Brain microvascular endothelial cell (primary cell): ENCODE measurements at regions not wholly inside any gene's neighbourhood (a gene's known extent, or its start where the extent isn't known, plus 50 kb on each side); places are given as distances from the start of the nearest gene placed in this dataset.
A peak's percentile ranks its signal among the peaks of the same experiment; 100 is the strongest.
"Not testable (repeated sequence)": the region's sequence is repeated elsewhere in the genome, so short reads cannot be mapped to it uniquely, and the experiment has no call there.

ENCODE experiments used
- DNase-seq: peaks from one replicate; pipeline ENCODE4 v3.0.0-alpha.2; 2020
- H3K27ac ChIP-seq: fragments of 250-450 bp; sonication (Bioruptor Pico); 2 replicates; pipeline ENCODE4 v1.5.1; 2020; ENCODE audit warnings: mild to moderate bottlenecking, moderate library complexity
- H3K27me3 ChIP-seq: fragments of 250-450 bp; sonication (Bioruptor Pico); replicated peaks from 2 replicates; pipeline ENCODE4 v1.5.1; 2020; ENCODE audit warnings: mild to moderate bottlenecking
- H3K36me3 ChIP-seq: fragments of 250-450 bp; sonication (Bioruptor Pico); replicated peaks from 2 replicates; pipeline ENCODE4 v1.5.1; 2020; ENCODE audit warnings: mild to moderate bottlenecking
- H3K4me3 ChIP-seq: 2 replicates; pipeline ENCODE4 v1.5.1; 2011; ENCODE audit warnings: low read depth, mild to moderate bottlenecking, control low read depth, low read length, moderate library complexity
- in situ Hi-C: cut with HindIII; loops from 2 replicates; pipeline ENCODE4 v1.10.0; 2017; ENCODE audit warnings: low sequenced_read_pairs, low pct_ligation_motif_present
- TF ChIP-seq, protein P1 (sequence below): IDR thresholded peaks from 2 replicates; pipeline ENCODE4 v1.5.1; 2011; ENCODE audit warnings: low read depth, mild to moderate bottlenecking, moderate library complexity, low read length, control low read depth, inconsistent platforms; ENCODE audit errors: missing control alignments

DNA sequence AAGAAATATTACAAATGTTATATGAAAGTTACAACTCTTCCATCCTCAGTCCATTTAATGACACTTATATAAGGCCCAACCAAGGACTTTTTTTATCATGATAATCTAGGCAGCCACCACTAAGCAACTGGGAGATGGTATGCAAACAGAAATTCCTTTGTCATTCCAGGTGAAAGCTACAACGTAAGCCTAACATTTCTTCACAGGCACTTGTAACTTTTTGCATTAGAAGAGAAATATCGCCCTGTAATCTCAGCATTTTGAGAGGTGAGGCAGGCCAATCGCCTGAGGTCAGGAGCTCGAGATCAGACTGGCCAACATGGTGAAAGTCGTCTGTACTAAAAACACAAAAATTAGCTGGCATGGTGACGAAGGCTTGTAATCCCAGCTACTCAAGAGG lies 581.2 kb upstream of the SLC8A1 start:
- Histone ChIP-seq H3K4me3 (no peak overlapping the region), H3K27me3 (no peaks in the 10 kb centered on the region), H3K36me3 (no peaks in the 10 kb centered on the region), H3K27ac (no peak overlapping the region)
- DNase-seq = no peak
- in situ Hi-C loops = no loop called here
- TF ChIP-seq, protein P1, sequence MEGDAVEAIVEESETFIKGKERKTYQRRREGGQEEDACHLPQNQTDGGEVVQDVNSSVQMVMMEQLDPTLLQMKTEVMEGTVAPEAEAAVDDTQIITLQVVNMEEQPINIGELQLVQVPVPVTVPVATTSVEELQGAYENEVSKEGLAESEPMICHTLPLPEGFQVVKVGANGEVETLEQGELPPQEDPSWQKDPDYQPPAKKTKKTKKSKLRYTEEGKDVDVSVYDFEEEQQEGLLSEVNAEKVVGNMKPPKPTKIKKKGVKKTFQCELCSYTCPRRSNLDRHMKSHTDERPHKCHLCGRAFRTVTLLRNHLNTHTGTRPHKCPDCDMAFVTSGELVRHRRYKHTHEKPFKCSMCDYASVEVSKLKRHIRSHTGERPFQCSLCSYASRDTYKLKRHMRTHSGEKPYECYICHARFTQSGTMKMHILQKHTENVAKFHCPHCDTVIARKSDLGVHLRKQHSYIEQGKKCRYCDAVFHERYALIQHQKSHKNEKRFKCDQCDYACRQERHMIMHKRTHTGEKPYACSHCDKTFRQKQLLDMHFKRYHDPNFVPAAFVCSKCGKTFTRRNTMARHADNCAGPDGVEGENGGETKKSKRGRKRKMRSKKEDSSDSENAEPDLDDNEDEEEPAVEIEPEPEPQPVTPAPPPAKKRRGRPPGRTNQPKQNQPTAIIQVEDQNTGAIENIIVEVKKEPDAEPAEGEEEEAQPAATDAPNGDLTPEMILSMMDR = no peak

GRCh38 chr2:41038408-41038807 lies 586.5 kb upstream of the SLC8A1 start:
- TF ChIP-seq, protein P1 = no peak
- Histone ChIP-seq H3K4me3 (no peak overlapping the region), H3K36me3 (no peaks in the 10 kb centered on the region), H3K27ac (no peak overlapping the region), H3K27me3 (no peaks in the 10 kb centered on the region)
- DNase-seq = peak; percentile 66
- in situ Hi-C loops = no loop called here

DNA sequence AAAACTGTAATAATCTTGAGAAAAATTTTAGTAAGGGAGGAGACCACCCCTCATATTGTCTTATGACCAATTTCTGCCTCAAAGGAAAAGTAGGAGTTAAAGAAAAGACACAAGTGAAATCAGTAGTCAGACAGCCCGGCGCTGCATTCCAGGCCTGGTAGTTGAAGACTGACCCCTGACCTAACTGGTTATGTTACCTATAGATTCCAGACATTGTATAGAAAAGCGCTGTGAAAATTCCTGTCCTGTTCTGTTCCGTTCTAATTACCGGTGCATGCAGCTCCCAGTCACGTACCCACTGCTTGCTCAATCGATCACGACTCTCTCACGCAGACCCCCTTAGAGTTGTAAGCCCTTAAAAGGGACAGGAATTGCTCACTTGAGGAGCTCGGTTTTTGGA lies 587.9 kb upstream of the SLC8A1 start:
- in situ Hi-C loops, H3K4me3 ChIP-seq, H3K27me3 ChIP-seq, H3K27ac ChIP-seq, H3K36me3 ChIP-seq, DNase-seq: not testable (repeated sequence)

DNA sequence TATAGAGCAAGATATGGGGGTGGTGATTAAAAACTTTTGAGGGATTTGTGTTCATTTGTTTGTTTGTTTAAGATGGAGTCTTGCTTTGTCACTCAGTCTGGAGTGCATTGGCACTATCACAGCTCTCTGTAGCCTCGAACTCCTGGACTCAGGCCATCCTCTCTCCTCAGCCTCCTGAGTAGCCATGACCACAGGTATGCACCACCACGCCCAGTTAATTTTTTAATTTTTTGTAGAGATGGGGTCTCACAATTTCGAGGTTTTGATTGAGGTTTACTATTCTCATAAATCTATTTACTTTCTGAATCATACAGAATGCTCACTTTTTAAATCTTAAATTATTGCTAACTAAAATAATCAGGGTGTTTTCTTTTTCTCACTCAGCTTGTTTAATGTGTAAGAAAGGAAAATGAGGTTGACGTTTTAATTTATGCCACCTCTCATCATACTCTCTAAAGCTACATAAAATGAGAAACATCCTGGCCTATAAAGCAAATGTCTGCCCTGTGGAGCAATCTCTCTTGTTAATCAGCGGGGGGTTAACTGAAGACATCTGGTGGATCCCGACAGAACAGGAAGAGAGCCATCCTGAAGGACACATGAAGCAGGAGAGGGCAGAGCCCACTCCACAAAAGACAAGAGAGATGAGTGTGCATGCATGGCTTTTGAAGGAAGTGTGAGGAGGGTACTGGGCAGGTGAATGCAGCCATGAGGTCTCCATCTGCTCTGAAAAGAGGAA lies 589.1 kb upstream of the SLC8A1 start:
- no peak for DNase-seq
- no peaks in the 10 kb centered on the region for H3K36me3 ChIP-seq
- TF ChIP-seq, protein P1 = no peak
- H3K27ac ChIP-seq = no peak overlapping the region
- in situ Hi-C loops = no loop called here
- no peaks in the 10 kb centered on the region for H3K27me3 ChIP-seq
- H3K4me3 ChIP-seq = no peak overlapping the region

DNA sequence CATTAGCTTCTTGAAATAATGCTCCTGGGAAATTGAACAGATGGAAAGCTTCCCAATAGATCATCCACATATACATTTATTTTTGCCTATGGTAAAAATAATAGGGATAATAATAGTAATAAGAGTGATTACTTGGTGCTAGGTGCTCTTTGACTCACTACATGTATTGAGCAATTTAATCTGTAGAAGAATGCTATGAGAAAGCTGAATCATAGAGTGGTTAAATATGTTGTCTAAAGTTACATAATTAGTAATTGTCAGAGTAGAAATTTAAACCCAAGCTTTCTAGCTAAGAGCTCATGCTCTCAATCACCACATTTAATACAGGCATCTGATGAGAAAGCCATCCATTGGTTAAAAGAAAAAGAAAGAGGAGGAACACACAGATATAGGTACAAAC lies 590.5 kb upstream of the SLC8A1 start:
- H3K27ac ChIP-seq = no peak overlapping the region
- in situ Hi-C loops = no loop called here
- no peaks in the 10 kb centered on the region for H3K27me3 ChIP-seq
- TF ChIP-seq, protein P1 = no peak
- H3K4me3 ChIP-seq = no peak overlapping the region
- no peaks in the 10 kb centered on the region for H3K36me3 ChIP-seq
- DNase-seq = no peak

DNA sequence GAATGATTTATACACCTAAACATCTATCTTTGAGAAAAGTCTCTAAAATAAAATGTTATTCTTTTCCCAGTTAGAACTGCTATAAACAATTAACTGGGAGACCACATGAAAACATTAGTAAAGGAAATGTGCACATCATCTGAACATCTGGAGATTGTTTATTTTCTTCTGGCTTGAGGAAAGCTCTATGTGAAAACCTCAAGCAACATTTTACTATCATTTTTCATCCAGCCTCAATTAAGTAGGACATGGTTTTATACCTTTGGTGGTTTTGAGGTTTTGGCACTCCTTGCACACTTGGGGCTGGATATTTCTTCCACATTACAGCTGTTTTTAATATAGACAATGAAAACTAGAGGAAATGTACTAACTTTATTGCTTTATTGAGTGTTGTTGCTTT lies 609.5 kb upstream of the SLC8A1 start:
- no peak overlapping the region for H3K4me3 ChIP-seq
- TF ChIP-seq, protein P1 = no peak
- no peak overlapping the region for H3K27ac ChIP-seq
- DNase-seq = no peak
- in situ Hi-C loops = no loop called here
- H3K27me3 ChIP-seq = no peaks in the 10 kb centered on the region
- no peaks in the 10 kb centered on the region for H3K36me3 ChIP-seq
